AG08396 (cell line): ENCODE measurements at regions not wholly inside any gene's neighbourhood (a gene's known extent, or its start where the extent isn't known, plus 50 kb on each side); places are given as distances from the start of the nearest gene placed in this dataset.

Experiments
- DNase-seq: peaks from one replicate; pipeline ENCODE4 v3.0.0; 2012; ENCODE audit warnings: low spot score, mixed read lengths

- no peak for DNase-seq
Observed at GRCh38 chr5:152882621-152883020, 477.5 kb upstream of the NMUR2 start.

DNA sequence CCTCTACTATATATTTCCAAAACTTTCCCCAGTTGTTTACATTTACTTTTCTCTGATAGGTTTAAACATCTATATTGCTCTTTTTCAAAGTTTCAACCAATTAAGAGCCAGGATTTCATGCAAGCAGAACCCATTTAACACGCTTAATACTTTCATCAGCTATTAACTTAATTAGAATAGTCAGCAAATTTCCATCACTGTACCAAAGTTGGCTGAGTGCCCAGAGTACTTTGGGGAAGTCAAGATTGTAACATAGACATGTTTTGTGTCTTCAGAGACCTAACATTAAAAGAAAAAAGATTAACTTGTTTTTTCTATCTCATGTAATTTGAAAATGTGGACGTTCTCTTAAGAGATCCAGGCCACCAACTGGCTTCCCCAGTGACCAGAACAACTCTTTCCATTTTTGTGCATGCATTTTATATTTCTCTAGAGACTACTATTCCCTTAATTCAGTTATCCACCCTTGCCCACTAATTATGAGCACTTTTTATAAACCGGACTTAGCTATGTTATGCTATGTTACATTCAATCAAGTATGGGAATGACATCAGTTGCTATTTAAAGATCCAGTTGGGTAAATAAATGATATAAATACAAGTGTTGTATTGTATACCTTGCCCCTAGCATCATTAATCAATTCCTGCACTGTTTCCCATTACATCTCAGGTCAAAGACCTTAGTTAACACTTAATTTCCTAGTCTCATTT lies 478.1 kb upstream of the NMUR2 start:
- DNase-seq = no peak

- no peak for DNase-seq
Observed at GRCh38 chr5:152884006-152884405, 478.9 kb upstream of the NMUR2 start.

DNA sequence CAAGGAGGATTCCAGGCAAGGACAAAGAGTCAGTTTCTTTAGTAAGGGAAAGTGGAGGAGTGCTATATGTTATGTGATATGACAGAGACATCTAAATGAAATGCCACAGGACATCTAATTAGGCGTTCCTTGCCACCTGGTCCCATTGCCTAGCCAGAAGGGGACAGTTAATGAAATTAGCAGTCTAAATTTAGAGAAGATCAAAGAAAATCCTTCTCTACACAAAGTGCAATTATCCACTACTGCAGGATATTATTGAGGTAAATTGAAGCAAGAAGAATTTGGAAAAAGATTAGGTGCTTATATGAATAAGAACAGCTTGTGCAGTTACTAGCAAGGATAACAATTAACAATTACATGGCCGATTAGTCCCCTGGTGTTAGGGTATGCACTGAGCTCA lies 495.3 kb upstream of the NMUR2 start:
- no peak for DNase-seq

DNA sequence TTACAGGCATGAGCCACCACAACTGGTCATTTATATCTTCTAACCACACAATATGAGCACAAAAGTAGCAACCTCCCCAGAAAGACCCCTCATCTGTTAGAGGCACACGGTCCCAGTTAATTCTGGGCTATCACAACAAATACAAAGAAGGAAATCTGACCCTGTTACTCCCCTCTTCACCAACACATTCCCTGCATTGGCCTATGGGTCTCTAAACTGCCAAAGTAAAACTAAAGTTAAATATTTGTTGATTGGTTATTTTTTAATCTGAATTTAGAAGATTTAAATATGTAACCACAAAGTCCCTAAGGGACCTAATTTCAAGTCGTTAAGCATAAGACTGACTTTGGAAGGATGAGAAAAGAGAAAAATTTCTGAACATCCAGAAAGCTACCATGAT lies 496.7 kb upstream of the NMUR2 start:
- DNase-seq = no peak

GRCh38 chr5:152905286-152905685 lies 500.2 kb upstream of the NMUR2 start:
- DNase-seq = no peak

DNA sequence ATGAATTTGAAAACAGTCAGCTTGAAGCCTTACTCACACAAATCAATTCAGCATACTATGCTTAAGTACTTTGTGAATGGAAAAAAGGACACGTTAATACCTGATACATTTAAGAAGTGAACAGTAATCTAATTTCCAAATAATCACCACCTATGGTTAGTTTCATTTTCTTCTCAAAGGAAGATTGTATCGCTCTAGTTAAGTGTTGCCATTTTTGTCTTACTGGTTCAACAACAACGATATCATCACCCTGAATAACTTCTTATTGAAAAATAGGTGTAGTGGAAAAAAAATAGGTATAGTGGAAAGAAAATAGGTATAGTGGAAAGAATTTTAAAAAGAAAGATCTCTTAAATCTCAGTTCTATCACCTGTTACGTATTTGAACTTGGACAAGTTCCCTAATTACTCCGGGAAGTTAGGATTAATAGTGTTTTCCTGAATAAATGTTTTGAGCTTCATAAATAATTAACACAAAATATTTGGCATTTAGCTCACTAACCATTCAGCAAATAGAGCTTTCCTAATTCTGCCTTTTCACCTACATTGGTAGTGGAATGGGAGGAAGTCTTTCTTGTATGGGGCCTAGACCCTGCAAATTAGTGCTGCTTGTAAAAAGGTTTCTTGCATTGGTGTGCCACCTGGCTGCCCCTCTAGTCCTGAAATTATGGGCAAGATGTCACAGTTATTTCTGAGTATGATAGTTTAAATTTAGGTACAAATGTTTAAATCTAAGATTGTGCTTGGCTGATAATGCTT lies 502.6 kb upstream of the NMUR2 start:
- DNase-seq = no peak

GRCh38 chr5:152912924-152913323 lies 507.8 kb upstream of the NMUR2 start:
- DNase-seq = no peak

DNA sequence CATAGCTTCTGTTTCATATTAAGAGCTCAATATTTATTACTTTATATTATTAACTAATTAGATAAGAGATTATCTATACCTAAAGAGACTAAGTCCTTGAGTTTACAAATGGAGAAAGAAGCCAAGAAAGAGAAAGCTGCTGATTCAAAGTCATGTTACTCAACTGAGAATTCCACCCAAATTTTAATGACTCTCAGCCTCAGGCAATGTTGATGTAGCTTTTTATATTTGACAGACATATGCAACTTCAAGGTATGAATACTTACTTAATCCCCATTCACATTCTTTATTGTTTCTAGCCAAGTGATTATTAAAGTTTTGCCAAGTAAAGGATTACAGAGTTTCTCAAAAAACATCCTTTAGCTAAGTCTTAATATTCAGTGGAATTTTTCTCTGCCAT lies 527.5 kb upstream of the NMUR2 start:
- no peak for DNase-seq

DNA sequence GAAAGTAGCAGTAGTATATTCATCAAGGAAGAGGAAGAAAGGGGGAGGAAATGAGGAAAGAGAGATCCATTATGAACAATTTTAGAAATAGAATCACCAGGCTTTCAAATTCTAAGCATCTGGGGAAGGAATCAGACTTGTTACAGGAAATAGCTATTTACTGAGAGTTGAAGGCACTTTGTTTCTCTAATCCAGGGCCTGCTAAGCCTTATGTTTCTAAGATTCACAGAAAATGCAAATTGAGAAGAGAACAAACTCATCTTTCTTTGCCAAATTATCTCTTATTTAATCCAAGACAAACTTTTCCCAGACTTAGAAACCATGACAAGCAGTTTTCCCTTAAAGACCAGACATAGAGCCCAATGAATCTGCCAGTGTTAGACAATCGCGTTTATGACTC lies 528.0 kb upstream of the NMUR2 start:
- no peak for DNase-seq

DNA sequence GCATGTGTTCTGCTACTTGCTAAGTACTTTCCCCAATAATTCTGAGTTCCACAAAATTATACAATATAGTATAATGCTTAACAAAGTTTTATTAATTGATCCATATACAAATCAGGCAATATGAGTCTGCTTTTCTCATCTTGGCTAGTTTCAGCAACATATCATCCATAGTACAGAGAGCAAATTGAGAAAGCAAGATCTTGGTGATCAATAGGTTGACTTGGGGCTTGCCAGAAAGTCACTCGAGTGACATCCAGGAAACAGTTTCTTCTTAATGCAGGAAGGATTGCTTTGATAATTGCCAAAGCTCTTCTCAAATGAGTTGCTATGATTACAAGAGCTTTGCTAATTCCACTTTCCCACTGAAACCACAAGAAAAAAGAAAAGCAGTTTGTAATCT lies 533.6 kb upstream of the NMUR2 start:
- no peak for DNase-seq

- no peak for DNase-seq
Observed at GRCh38 chr5:152942633-152943336, 537.7 kb upstream of the NMUR2 start.

GRCh38 chr5:152953788-152954483 lies 536.5 kb upstream of the GRIA1 start:
- no peak for DNase-seq

- DNase-seq = no peak
Observed at GRCh38 chr5:152956943-152957613, 533.4 kb upstream of the GRIA1 start.

- no peak for DNase-seq
Observed at GRCh38 chr5:152978141-152978835, 512.2 kb upstream of the GRIA1 start.

- DNase-seq = no peak
Observed at GRCh38 chr5:152987131-152987530, 503.3 kb upstream of the GRIA1 start.

GRCh38 chr5:152990217-152990616 lies 500.3 kb upstream of the GRIA1 start:
- no peak for DNase-seq

DNA sequence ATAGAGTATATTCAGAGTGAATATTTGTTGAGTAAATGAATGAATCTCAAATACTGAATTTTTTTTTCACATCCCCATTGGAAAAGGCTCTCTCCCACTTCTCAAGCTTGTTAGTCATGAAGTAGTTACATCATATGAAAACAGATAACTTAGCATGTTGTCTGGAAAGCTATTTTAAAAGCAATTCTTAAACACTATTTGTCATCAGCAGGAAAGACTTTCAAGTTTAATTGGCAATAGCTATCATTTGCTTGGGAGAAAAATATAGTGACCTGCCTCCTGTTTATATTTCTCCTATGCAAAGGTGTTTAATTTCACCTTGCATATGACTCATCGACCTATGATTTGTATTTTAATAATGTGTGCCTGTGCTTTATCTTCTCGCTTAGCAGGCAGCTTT lies 499.8 kb upstream of the GRIA1 start:
- no peak for DNase-seq

DNA sequence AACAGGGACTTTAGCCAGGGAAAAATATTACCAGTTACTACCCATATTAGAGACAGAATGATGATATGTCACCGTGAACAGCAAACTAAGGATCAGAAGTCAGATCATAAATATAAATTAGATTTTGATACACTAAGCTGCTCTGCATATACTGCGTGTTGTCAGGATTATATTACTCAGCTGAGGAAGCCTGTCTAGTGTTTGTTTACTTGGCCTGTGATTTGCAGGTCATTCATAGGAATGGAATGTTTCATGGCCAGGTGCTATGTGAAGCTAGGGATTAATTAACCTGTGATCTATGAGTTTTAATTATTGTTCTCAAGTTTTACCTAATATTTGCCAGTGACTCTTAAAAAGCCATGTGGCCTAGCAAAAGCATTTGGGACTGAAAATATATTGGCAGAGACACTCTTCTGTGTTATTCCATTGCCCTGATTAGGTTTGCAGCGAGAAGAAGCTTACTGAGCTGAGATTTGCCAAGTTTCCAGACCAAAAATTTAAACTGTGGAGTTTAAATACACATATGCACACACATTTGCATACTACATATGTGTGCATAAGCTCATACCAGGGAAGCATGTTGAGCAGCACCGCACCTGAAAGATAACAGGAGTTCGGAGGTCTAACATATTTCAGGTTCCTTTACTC lies 496.3 kb upstream of the GRIA1 start:
- DNase-seq = no peak

DNA sequence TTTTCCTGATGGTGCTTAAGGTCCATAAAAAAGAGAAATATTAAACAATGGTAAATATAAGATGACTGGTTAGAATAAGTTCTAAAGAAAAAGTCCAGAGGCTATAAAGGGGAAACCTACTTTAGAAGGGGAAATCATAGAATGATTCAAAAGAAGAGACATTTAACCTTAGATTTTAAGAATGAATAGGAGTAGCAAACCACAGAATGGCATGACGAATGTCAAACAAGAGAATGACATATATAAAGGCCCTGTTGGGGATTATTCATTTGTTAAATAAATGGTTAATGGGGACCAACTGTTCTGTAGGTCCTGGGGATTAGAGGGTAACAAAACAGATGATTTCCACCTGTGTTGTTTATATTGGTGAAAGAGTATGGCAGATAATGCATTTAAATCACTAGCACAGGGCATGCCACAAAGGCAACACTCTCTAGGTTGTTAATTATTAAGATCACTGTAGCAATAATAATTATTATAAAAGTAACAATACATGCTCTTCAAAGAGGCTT lies 495.2 kb upstream of the GRIA1 start:
- DNase-seq = no peak

GRCh38 chr5:153005711-153006110 lies 484.8 kb upstream of the GRIA1 start:
- DNase-seq = no peak
